Spinal cord (tissue), 9 donors: ENCODE measurements at regions not wholly inside any gene's neighbourhood (a gene's known extent, or its start where the extent isn't known, plus 50 kb on each side); places are given as distances from the start of the nearest gene placed in this dataset.

Source experiments
- DNase-seq, 6 donors: peaks; one replicate each; pipeline versions ENCODE4 v3.0.0 to v3.0.0-alpha.2; 2013 to 2015; ENCODE audit warnings: low spot score in 6 of 6, low read depth in 4 of 6
- H3K27ac ChIP-seq: one replicate; pipeline ENCODE4 v1.5.1; 2013; ENCODE audit warnings: low read depth, low read length, control low read depth
- H3K27me3 ChIP-seq: one replicate; pipeline ENCODE4 v1.6.1; 2013; ENCODE audit warnings: low read length; ENCODE audit not compliant: control insufficient read depth, insufficient read depth
- H3K36me3 ChIP-seq: one replicate; pipeline ENCODE4 v1.6.1; 2013; ENCODE audit warnings: low read length; ENCODE audit not compliant: control insufficient read depth, insufficient read depth
- H3K4me1 ChIP-seq: one replicate; pipeline ENCODE4 v1.6.1; 2013; ENCODE audit warnings: low read length; ENCODE audit not compliant: control insufficient read depth, insufficient read depth
- H3K4me3 ChIP-seq: one replicate; pipeline ENCODE4 v1.5.1; 2013; ENCODE audit warnings: low read depth, low read length, control low read depth
- H3K9me3 ChIP-seq: one replicate; pipeline ENCODE4 v1.6.1; 2013; ENCODE audit warnings: low read length; ENCODE audit not compliant: control insufficient read depth, insufficient read depth
- WGBS: methylation state at CpG from one replicate; pipeline ENCODE4 v1.1.5; 2013; ENCODE audit warnings: missing lambda C conversion rate; ENCODE audit not compliant: insufficient coverage; 5-methylcytosine and 5-hydroxymethylcytosine counted together
- donor health status: healthy.

DNA sequence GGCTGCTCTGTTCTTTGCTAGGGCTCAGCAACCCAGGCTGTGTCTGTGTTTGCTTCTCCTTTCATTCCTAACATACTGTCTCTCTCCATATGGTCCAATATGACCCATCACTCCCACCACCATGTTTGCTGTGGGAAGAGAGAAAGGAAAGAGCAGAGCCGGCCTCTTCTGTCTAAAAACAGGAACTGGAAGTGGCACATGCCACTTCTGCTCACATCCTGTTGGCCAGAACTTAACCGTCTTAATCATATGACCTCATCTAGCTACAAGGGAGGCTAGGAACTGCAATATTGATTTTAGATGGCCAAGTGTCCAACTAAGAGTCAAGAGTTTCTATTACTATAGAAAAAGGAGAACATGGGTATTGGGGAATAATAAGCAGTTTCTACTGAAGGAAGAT lies 212.5 kb upstream of the CHD6 start:
- DNase-seq: no peak
- Histone ChIP-seq H3K27me3 (peaks cover 2% of the 10 kb centered on the region), H3K36me3 (no peaks in the 10 kb centered on the region), H3K9me3 (no peaks in the 10 kb centered on the region), H3K4me3 (no peak overlapping the region), H3K4me1 (no peaks in the 10 kb centered on the region), H3K27ac (no peak overlapping the region)
- WGBS: no CpG with 5 or more reads among the region's 2 CpGs

DNA sequence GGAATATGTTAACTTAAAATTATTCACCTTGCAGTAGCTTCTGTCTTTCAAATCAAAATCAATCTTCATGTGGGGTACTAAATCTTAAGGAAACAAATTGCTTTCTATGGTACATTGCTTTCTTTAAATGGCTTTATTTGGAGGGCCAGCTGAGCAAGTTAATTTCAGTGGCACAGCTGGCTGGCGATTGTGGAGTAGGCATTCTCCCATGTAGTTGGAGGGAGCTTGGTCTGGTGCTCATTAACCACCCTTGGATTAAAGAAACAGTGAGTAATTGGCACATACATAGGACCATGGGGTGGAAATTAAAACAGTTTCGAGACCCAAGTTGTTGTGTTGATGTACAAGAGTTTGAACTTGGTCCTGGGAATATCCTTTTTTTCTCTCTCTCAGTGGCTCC lies 201.3 kb upstream of the CHD6 start:
- Histone ChIP-seq H3K27ac (no peak overlapping the region), H3K4me3 (no peak overlapping the region), H3K27me3 (no peaks in the 10 kb centered on the region), H3K9me3 (no peaks in the 10 kb centered on the region), H3K4me1 (no peaks in the 10 kb centered on the region), H3K36me3 (no peaks in the 10 kb centered on the region)
- WGBS: no CpG with 5 or more reads among the region's 2 CpGs
- DNase-seq: peak in 2 of 6 donors; percentile 13 to 88

GRCh38 chr20:41818991-41819390 lies 200.8 kb upstream of the CHD6 start:
- no peak overlapping the region for H3K27ac ChIP-seq
- no peak overlapping the region for H3K4me3 ChIP-seq
- H3K27me3 ChIP-seq: no peaks in the 10 kb centered on the region
- H3K4me1 ChIP-seq: no peaks in the 10 kb centered on the region
- no peaks in the 10 kb centered on the region for H3K9me3 ChIP-seq
- no peaks in the 10 kb centered on the region for H3K36me3 ChIP-seq
- 83% methylated on average over 1 of the region's 5 CpGs for WGBS
- no peak for DNase-seq

DNA sequence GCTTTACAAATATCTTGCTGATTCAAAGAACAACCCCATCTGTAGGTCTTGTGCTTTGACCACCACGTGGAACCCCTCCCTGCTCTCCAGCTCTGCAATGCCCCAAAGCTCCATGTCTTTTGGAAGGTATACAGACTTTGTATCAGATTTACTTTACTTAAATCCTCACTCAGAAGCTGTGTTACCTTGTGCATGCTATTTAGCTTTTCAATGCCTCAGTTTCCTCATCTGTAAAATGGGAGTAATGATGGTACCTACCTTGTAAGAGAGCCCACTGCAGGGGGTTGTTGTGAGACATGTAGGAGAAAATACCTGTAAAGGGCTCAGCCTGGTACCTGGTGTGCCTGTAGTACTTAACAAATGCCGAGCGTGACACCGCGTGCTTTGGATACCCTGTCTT lies 200.2 kb upstream of the CHD6 start:
- Histone ChIP-seq H3K4me3 (no peak overlapping the region), H3K4me1 (no peaks in the 10 kb centered on the region), H3K36me3 (no peaks in the 10 kb centered on the region), H3K27ac (no peak overlapping the region), H3K9me3 (no peaks in the 10 kb centered on the region), H3K27me3 (no peaks in the 10 kb centered on the region)
- WGBS: 94% methylated on average over 4 of the region's 5 CpGs
- no peak for DNase-seq

DNA sequence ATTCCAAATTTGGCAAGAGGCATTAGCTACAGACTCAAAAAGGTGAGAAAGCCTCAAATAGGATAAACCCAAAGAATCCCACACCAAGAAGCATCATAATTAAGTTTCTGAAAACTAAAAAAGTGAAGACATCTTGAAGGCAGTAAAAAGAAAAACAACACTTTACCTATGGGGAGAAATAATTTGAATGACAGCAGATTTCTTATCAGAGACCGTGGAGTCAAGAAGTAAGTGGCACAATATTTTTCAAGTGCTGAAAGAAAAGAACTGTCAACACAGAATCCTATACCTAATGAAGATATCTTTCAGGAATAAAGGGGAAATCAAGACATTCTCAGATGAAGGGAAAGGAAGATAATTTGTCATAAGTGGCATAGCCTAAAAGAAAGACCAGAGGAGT lies 193.3 kb upstream of the CHD6 start:
- no peaks in the 10 kb centered on the region for H3K27me3 ChIP-seq
- WGBS: no CpG with 5 or more reads among the region's 1 CpG

GRCh38 chr20:41800040-41800439 lies 181.9 kb upstream of the CHD6 start:
- no peaks in the 10 kb centered on the region for H3K27me3 ChIP-seq
- H3K9me3 ChIP-seq: no peaks in the 10 kb centered on the region
- no peak for DNase-seq
- WGBS: 90% methylated on average over 2 of the region's 3 CpGs
- H3K4me3 ChIP-seq: no peak overlapping the region
- no peaks in the 10 kb centered on the region for H3K36me3 ChIP-seq
- no peak overlapping the region for H3K27ac ChIP-seq
- H3K4me1 ChIP-seq: no peaks in the 10 kb centered on the region

More for the DNA sequence above, 193.3 kb upstream of the CHD6 start:
- H3K27ac ChIP-seq: no peak overlapping the region
- no peaks in the 10 kb centered on the region for H3K4me1 ChIP-seq
- no peaks in the 10 kb centered on the region for H3K9me3 ChIP-seq
- DNase-seq: no peak
- no peaks in the 10 kb centered on the region for H3K36me3 ChIP-seq
- H3K4me3 ChIP-seq: no peak overlapping the region

- no peaks in the 10 kb centered on the region for H3K27me3 ChIP-seq
- WGBS: 57% methylated on average over 3 of the region's 3 CpGs
- H3K9me3 ChIP-seq: no peaks in the 10 kb centered on the region
- no peak overlapping the region for H3K4me3 ChIP-seq
- no peak overlapping the region for H3K27ac ChIP-seq
- H3K36me3 ChIP-seq: no peaks in the 10 kb centered on the region
- peak in 1 of 6 donors; percentile 73 for DNase-seq
- H3K4me1 ChIP-seq: no peaks in the 10 kb centered on the region
These were observed 180.8 kb upstream of the CHD6 start for GRCh38 chr20:41798930-41799502.

- WGBS: no CpG with 5 or more reads among the region's 4 CpGs
- Histone ChIP-seq H3K27me3 (no peaks in the 10 kb centered on the region), H3K27ac (no peak overlapping the region), H3K4me3 (no peak overlapping the region), H3K4me1 (no peaks in the 10 kb centered on the region), H3K9me3 (peaks cover 2% of the 10 kb centered on the region), H3K36me3 (no peaks in the 10 kb centered on the region)
- DNase-seq: no peak
These were observed 168.0 kb upstream of the CHD6 start for GRCh38 chr20:41786158-41786557.

- peak in 2 of 6 donors; percentile 31 to 74 for DNase-seq
- no peaks in the 10 kb centered on the region for H3K4me1 ChIP-seq
These were observed 166.2 kb upstream of the CHD6 start for GRCh38 chr20:41784209-41784958.

More at GRCh38 chr20:41784209-41784958, 166.2 kb upstream of the CHD6 start:
- Histone ChIP-seq H3K4me3 (no peak overlapping the region), H3K9me3 (peaks cover 2% of the 10 kb centered on the region), H3K27me3 (peaks cover 2% of the 10 kb centered on the region), H3K36me3 (no peaks in the 10 kb centered on the region), H3K27ac (no peak overlapping the region)
- WGBS: 39% methylated on average over 4 of the region's 5 CpGs
